Ishikawa (cell line): ENCODE measurements at regions not wholly inside any gene's neighbourhood (a gene's known extent, or its start where the extent isn't known, plus 50 kb on each side); places are given as distances from the start of the nearest gene placed in this dataset.

Experiments
- RAD21 ChIP-seq: IDR thresholded peaks from 2 replicates; pipeline ENCODE4 v1.6.1; 2012; ENCODE audit warnings: low read depth
- TAF1 ChIP-seq: IDR thresholded peaks from 2 replicates; pipeline ENCODE4 v1.6.1; 2012; ENCODE audit warnings: low read depth, mild to moderate bottlenecking
- TF ChIP-seq, protein P1 (sequence below): IDR thresholded peaks from 2 replicates; pipeline ENCODE4 v1.6.1; 2012

DNA sequence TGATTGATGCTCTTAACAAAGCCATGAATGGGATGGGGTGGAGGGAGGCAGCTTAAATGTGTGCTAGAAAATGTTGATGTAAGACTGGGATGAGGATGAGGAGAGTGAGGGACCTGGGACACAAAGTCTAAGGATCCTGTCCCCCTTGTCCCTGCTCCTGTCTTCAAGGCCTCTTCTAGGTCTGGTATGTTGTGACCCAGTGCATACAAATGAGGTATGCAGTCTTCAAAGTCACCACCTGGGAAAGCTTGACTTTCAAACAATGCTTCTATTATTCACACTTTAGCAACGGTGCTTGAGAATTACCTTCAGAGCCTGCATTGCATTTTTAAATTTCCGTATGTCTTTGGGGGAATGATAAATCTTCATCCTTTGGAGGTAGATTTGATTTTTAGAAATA is 88.4 kb upstream of the SLC34A2 start:
- no peak for TF ChIP-seq TAF1
- TF ChIP-seq, protein P1, sequence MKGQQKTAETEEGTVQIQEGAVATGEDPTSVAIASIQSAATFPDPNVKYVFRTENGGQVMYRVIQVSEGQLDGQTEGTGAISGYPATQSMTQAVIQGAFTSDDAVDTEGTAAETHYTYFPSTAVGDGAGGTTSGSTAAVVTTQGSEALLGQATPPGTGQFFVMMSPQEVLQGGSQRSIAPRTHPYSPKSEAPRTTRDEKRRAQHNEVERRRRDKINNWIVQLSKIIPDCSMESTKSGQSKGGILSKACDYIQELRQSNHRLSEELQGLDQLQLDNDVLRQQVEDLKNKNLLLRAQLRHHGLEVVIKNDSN, result no peak
- no peak for TF ChIP-seq RAD21
